HG03280 (cell line): ENCODE measurements at regions not wholly inside any gene's neighbourhood (a gene's known extent, or its start where the extent isn't known, plus 50 kb on each side); places are given as distances from the start of the nearest gene placed in this dataset.

Experiments used
- ATAC-seq: cut with Tn5 transposase; IDR thresholded peaks from one replicate; pipeline ENCODE4 v1.9.1; 2021; ENCODE audit warnings: mild to moderate bottlenecking, moderate library complexity; ENCODE audit not compliant: unreplicated experiment

DNA sequence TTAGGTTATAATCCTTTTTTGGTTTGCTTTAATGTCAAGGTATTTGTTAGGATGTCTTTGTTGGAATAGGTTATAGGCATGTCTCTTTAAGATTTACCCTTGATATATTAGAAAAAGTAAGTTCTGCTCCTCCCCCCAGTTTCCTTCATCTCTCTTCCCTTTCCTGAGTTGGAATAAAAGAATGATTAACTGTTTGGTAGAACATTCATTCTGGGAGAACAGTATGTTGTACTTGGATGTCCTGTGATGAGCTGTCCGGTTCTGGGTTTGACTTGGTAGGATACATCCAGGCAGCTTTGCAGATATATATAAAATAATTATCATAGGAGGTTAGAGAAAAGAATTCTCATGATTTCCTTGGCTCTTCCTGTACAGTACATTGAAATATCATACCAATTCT is 199.6 kb upstream of the RREB1 start:
- ATAC-seq, result no peak

GRCh38 chr6:6909111-6909510 is 198.7 kb upstream of the RREB1 start:
- ATAC-seq, result no peak

GRCh38 chr6:6910734-6911295 is 196.9 kb upstream of the RREB1 start:
- ATAC-seq, result no peak

DNA sequence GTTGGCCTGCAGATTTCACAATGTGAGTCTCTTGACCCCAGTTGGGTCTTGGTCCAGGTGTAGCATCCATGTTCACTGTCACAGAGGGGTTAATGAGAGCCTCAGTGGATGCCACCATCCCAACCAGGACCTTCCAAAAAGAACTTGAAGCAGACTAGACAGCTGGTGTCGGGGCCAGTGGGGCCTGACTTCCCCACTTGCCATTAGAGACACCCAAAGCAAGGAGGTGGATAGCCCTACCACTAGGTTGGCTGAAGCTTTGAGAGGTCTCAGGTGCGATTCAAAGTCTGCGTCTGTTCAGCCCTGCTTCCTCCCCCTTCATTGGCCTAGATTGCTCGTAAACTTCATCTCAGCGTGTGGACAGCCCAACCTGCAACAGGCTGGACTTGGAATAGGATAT is 196.4 kb upstream of the RREB1 start:
- no peak for ATAC-seq

DNA sequence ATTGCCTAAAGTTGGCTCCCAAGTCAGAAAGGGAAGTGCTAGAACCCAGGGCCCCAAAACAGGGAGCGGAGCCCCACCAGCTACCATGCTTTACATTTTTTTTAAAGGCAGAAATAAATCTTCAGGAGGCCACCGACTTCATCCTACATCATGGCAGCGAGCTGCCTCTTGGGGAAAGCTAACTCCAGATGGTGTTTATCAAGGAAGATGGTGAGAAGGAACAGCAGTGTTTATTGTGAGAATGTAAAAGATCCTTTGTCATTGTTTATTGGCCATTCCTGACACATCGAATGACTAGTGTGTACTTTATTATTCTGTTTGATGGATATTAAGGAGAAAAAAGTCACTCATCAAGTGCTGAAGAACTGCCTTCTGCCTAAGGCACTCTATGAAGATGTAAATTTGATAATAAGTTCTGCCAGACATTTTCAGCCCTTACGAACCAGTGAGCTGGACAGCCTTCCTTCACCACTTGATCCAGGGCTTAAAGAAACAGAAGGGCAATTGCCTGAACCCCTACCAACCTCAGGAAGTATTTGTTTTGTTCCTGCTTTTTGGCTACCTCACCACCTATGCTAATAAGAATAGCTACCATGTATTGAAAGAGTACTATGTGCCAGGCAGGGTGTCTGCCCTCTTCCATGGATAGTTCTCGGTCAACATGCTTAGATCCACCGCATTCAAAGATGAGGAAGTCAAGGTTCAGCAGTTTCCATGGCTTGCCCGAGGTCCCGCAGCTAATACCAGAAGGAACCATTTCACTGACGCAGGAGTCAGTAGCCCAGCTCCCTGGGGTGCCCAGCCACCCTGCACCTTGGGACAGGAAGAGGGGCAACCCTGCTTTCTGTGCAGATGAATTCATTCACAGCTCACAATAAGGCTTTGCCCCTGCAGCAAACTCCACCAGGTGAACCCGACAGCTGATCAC is 194.7 kb upstream of the RREB1 start:
- ATAC-seq, result no peak

- no peak for ATAC-seq
Observed at GRCh38 chr6:6915219-6915618, 192.5 kb upstream of the RREB1 start.

- ATAC-seq, result no peak
Observed at GRCh38 chr6:6915813-6916547, 191.8 kb upstream of the RREB1 start.

DNA sequence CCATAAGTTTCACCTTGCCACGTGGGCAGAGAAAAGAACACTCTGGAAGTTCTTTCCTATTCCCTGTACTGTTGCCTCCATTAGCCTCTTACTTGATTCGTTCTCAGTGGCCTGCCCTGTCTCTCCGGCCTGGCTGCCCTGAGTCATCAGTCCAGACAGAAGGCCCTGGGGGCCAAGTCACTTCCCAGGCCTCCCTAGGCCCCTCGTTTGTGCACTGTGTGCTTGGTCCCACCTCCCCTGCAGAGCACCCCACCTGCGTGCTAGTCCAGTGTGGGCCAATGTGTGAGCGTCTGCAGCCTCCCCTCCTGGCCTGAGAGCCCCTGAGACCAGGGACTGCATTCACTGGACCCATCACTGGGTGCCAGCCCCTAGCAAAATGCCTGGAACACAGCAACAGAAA is 191.2 kb upstream of the RREB1 start:
- ATAC-seq, result no peak

GRCh38 chr6:6918216-6918983 is 189.4 kb upstream of the RREB1 start:
- peak; percentile 89 for ATAC-seq

GRCh38 chr6:6919173-6919572 is 188.6 kb upstream of the RREB1 start:
- no peak for ATAC-seq

GRCh38 chr6:6920114-6920986 is 187.4 kb upstream of the RREB1 start:
- no peak for ATAC-seq

- ATAC-seq, result no peak
Observed at GRCh38 chr6:6920987-6921313, 186.8 kb upstream of the RREB1 start.

DNA sequence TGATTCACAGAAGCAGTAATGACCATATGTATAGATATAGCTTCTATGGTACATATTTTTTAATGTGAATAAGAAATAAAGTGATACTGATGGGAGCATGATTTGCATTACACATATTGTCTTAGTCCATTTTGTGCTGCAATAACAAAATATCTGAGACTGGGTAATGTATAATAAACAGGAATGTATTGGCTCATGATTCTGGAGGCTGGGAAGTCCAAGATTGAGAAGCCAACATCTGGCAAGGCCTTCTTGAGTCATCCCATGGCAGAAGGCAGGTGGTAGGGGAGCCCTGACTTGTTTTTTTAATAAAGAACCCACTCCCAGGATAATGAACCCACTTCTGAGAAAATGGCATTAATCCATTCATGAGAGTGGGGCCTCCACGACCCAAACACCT is 185.6 kb upstream of the RREB1 start:
- no peak for ATAC-seq

DNA sequence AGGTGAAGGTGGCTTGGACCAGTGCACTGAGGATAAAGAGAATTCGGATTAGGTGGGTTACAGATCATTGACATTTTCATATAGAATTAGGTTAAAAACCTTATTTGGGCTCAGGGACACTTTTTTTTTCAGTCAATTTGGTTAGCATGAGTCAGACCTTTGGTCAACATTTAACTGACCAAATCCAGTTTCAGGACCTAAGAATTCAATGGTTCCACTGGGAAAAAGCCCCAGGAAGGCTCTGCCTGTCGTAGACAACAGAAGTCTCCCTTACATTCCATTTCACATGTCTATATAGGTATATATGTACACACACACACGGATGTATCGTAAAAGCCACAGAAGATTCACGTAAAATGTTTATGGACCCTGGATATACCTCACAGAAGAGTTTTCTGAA is 184.2 kb upstream of the RREB1 start:
- ATAC-seq, result no peak

- no peak for ATAC-seq
Observed at GRCh38 chr6:6924708-6925107, 183.1 kb upstream of the RREB1 start.

DNA sequence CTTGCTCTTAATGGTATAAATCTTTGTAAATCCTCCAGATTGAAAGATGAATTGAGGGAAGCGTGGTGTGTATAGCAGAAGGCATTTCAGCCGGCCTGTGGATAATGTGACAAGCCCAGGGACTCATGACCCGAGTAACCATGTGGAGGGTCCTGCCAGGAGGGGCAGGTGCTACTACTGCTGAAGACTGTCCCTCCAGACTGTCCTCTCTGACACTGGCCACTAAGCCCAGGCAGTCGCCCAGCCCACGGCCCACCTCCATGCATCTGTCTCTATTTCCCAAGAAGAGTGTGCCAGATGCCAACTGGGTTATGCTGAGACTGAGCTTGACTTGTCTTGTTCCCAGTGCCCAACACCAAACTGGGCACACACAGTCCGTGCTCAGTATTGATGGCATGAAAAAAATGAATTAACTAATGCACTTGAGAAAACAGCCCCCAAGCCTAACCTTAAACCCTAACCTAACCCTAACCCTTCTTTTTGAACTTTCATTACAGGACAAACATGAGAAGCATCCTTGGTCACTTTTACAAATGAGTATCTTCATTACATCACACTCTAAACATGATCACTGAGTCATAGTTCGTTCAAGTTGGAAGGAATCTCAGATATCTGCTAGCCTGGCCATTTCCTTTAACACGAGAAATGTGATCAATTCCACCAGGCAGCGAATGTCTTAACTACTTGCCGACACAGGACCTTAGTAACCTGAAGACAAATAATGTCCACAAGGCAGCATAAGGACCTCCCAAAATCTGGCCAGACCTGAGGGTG is 182.2 kb upstream of the RREB1 start:
- no peak for ATAC-seq

GRCh38 chr6:6926856-6927255 is 180.9 kb upstream of the RREB1 start:
- ATAC-seq, result no peak

DNA sequence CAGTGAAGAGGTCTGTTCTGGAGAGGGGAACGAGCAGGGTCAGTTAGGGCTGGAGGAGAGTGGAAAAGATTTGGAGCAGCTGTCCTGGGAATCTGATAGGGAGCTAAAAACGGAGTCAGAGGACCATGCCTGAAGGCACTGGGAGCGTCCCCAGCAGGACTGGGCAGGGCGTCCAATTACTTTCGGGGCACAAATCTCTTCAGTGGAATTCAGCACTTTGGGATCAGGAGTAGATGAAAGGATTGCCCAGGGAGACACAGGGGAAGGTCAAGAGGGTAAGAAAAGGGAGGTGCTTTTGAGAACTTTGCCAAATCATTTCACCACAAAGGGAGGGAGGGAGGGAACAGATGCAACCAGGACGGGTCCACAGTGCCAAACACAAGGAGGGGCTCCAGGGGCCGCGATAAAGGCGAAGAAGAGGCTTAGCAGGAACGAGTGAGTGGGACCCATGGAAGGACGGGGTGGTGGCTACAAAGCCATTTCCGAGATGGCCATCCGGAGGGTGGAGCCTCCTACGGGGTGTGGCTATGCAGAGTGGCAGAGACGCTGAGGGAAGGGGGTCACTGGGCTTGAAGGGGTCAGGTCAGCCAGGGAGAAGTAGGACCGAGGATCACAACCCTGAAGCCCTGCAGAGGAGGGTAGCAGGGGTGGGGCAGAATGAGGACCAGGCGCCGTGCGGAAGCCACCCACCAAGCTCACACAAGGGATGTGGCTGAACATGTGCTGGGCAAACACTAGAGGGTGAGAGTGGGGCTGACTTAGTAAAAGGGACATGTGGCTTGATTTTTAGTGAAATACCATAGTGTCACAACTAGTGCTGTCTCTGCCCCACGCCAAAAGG is 180.0 kb upstream of the RREB1 start:
- no peak for ATAC-seq
